ENCODE measurements at regions not wholly inside any gene's neighbourhood (a gene's known extent, or its start where the extent isn't known, plus 50 kb on each side); places are given as distances from the start of the nearest gene placed in this dataset.

DNA sequence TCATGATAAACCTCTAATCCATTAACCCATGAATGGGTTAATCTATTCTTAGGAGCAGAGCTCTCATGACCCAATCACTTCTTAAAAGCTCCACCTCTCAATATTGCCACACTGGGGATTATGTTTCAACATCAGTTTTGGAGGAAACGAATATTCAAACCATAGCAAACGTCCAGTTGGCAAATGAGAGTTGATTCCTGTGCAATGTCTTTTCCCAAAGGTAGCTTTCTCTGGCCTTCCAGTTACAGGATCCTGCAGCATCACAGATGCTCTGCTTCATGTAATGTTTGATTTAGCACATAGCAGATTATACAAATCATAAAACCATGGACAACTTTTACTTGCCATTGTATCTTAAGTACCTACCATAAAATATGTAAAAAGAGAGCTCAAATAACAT is 481.0 kb downstream of the TNS1 start:
- DNase-seq (ENCODE audit: low read depth), result no peak

DNA sequence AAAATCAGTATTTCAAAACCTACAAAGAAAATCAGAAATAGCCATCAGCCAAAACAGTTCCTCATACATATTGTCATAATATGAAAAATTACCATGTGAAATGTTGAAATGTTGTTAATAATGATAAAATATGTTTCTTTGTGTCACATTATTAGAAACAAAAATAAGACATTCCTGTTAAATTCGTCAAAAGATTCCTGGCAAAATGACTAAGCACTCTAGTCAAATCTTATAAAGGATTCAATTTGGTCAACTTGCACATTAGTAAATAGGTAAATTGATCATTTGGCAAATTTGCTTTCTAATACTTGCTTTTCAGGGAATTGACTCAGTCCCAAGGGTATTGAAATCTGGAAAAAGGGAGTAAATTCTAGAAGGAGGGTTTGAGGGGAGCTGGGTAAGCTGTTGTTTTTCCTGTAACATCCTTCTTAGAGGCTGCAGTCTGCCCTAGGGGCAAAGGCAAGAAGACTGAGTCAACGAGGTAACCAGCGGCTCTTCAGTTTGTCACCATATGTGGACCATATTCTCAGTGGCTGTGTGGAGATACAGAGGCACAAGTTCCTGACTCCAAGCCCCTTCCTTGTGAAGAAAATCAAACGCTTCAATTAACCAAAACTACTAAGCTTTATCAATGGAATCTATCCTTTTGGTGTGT is 482.3 kb downstream of the TNS1 start:
- no peak for DNase-seq (ENCODE audit: low read depth)

- no peak for DNase-seq (ENCODE audit: low read depth)
Measured at GRCh38 chr2:217517402-217517801, 485.4 kb downstream of the TNS1 start.

- DNase-seq (ENCODE audit: low read depth), result no peak
Measured at GRCh38 chr2:217515615-217516309, 487.0 kb downstream of the TNS1 start.

DNA sequence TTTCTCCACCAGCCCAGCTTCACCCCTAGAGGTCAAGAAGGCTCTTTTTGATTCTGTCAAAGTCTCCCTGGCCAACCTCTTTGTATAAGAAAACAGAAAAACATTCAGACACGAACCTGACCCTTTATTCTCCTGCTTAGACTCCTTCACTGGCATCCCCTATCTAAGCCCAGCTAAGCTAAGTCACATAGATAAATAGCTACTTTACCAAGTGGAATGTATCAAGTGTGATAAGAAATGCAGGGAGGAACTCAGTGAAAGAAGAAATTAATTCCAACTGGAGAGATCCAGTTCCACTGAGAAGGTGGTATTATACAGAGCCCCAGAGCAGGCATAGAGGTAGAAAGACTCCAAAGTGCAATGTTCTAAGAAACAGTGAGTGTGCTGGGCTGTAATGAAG is 489.5 kb downstream of the TNS1 start:
- DNase-seq (ENCODE audit: low read depth), result no peak

DNA sequence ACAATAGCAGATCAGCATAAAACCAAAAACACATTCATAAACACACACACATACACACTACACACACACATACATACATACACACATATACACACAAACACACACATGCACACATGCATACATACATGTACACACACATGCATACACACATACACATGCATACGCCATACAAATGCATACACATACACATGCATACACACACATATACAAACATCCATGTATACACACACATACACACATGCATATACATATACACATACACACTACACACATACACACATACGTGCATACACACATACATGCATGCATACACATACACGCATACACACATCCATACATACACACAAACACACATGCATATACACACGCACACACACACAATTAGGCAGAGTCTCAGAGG is 490.1 kb downstream of the TNS1 start:
- no peak for DNase-seq (ENCODE audit: low read depth)

GRCh38 chr2:217512259-217512658 is 490.5 kb downstream of the TNS1 start:
- DNase-seq (ENCODE audit: low read depth), result no peak

DNA sequence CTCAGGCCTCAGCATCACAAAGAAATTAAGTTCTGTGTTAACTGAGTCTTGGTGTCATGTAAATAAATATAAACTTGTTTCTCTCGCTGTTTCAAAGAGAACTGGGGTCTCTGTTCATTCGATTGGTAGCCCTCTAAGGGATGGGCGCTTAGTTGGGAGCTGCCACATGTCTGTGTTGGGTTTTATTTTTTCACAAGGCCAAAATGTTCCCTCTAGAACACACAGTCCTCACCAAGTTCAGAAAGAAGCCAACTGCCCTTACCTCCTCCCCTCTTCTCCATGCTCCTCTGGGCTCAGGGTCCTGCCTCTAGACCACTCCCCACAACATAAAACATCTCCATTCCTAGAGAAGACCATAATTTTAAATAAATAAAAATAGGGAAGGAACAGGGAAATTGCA is 490.9 kb downstream of the TNS1 start:
- DNase-seq (ENCODE audit: low read depth), result no peak

DNA sequence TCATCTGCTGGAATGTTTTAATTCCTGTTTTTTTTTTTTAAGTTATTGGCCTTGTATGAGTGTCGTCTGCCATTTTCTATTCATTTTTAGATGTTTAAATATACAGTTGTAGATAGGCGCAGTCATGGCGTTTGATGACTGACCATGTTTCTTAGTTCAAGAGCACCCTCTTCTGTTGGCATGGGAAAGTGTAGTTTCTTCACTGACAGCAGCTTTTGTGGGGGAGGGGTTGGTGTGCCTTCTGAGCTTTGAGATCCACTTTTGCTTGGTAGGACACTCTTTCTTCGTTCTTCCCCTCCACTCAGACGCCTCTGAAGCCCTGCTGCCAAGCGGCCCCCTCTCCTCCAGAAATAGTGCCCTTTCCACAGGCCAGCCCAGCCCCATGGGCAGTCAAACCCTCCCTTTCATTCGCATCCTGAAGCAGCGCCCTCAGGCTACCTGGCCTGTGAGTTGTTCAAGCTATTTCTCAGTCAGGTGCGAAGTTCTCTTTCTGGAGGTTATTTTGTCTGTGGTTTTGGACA is 492.0 kb downstream of the TNS1 start:
- peak; percentile 51 for DNase-seq (ENCODE audit: low read depth)

- DNase-seq (ENCODE audit: low read depth), result no peak
Measured at GRCh38 chr2:217505303-217505702, 497.5 kb downstream of the TNS1 start.

GRCh38 chr2:217501887-217502286 is 500.9 kb downstream of the TNS1 start:
- no peak for DNase-seq (ENCODE audit: low read depth)

DNA sequence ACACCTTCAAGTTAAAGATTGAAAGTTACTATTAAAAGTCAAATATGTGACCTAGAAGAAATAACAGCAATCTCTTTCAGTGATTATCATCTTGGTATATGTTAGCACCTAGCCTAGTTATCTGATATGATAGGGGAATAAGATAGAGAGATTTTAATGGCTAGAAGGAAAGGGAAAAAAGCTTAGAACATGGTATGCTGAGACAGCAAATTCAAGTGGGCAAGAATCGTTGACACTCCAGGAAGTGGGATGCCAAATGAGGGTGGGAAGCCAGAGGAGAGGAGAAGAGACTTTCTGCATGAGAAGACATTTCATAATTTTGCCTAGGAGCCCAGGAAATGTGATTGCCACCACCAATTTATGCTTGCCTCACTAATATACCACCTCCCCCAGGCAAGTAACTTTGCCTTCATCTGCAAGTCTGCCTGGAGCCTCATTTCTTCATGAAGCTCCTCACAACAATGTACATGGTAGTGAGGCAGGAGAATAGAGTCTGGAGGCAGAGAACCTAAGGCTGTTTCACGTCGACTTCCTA is 504.9 kb downstream of the TNS1 start:
- DNase-seq (ENCODE audit: low read depth), result no peak

DNA sequence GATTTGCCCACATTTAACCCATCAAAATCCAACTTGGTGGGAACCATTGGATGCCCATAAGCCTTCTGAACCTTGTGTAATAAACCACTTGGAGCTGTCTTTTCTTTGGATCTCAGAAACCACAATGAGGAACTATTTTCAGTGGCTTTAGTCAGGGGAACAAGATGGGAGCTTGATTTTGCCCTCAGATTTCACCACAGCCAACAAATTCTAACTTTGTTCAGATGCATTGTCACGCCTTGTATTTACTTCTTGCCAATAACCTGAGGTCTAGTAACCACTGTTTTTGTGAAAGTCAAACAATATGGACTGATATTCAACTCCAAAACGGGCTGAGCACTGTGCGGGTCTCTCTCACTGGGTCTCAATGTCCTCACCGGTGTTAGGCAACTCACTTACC is 508.2 kb downstream of the TNS1 start:
- DNase-seq (ENCODE audit: low read depth), result no peak

DNA sequence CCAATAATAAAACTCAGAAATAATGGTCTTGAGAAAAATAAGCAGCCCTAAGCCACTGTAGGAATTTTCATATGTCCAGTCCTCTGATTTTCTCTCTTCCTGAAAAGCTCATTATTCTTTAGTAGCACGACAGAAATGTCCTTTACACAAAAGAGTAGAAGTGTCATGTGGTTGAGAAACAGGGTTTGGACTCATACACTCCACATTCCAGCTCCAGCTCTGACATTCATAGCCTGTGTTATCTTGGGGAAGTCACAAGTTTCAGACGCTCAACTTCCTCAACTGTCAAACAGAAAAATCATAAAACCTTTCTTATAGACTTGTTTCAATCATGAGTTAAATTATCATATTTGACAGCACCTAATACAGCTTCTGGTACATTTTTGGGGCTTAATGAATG is 511.5 kb downstream of the TNS1 start:
- no peak for DNase-seq (ENCODE audit: low read depth)

DNA sequence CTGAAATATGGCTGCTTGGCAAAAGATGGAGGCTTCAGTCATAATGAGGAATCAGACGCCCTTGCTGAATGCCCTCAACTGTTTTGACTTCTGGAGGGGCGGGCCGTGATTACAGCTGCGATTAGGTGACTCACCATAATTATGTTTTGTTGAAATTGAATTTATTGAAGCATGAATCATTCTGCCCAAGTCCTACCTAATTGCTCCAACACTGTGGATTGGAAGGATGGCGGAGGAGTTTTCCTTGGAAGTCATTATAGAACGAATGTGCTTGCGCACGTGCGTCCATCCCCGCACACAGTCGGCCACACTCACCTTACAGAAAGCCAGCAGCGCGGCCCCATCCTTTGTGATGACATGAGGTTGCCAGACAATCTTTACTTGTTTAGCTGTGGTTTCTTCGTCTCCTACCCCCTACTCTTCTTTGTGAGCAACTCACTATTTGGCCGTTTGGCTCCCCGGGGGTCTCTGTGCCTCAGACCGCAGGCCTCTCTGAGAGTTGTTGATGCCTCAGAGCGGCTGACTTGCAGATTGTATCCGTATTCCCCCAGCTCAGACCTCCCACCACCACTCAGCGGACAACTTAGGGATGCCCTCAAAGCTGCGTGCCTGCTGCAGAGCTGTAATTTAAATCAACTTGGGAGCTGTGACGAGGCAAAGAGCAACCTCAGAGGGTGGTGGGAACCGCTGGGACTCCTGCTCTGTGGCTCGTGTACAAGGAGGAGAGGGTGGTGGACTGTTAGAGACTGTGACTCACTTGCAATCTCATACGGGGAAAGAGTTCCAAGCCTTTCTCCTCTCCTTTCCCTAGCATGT is 513.4 kb downstream of the TNS1 start:
- DNase-seq (ENCODE audit: low read depth), result no peak

- no peak for DNase-seq (ENCODE audit: low read depth)
Measured at GRCh38 chr2:217484046-217484445, 518.7 kb downstream of the TNS1 start.

GRCh38 chr2:217482056-217482710 is 520.6 kb downstream of the TNS1 start:
- DNase-seq (ENCODE audit: low read depth), result no peak

- DNase-seq (ENCODE audit: low read depth), result no peak
Measured at GRCh38 chr2:217481577-217481976, 521.2 kb downstream of the TNS1 start.

DNA sequence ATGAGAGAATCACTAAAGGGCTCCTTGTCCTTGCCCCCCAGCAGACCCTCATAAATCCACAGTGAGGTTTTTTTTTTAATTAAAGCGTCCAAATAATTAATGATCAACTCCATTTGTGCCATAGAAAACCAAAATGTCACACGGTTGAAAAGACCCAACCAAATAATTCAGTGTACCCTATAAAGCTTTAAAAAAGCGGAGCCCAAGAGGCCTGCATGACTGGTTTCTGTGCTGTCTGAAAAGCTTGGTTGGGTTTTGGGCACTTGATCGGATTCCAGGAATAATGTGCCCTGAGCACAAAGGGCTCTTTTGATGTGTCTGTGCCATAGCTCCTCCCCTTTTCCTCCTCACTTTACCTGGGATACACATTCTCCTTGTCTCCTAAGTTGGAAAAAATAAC is 523.2 kb downstream of the TNS1 start:
- DNase-seq (ENCODE audit: low read depth), result no peak

GRCh38 chr2:217478831-217479455 is 523.9 kb downstream of the TNS1 start:
- no peak for DNase-seq (ENCODE audit: low read depth)

- DNase-seq (ENCODE audit: low read depth), result no peak
Measured at GRCh38 chr2:217477583-217477982, 525.2 kb downstream of the TNS1 start.

DNA sequence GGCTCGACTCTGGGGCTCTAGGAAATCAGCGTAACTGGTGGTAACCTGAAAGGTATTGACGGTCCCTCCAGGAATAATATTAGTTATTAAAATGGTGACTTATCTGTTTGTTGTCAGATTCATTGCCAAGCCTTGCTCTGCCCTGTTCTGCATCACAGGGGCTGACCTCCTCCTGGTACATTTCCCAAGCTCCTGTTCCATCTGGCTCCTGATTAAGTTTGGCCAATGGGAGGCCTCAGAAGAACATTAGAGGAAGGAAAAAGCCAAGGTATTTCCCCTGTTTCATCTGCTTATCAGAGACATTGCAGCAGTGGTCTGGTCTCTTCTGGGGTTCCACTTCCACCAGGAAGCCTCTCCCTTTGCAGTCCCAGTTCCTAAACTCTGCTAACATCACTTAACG is 527.0 kb downstream of the TNS1 start:
- no peak for DNase-seq (ENCODE audit: low read depth)
